Mesothelial cell of epicardium (in vitro differentiated cells): ENCODE measurements at regions not wholly inside any gene's neighbourhood (a gene's known extent, or its start where the extent isn't known, plus 50 kb on each side); places are given as distances from the start of the nearest gene placed in this dataset.
"Not testable (repeated sequence)": the region's sequence is repeated elsewhere in the genome, so short reads cannot be mapped to it uniquely, and the experiment has no call there.

Experiments used
- DNase-seq, 2 experiments: peaks; one replicate each; pipeline ENCODE4 v3.0.0; 2021; ENCODE audit warnings: low spot score in 2 of 2; ENCODE audit not compliant: unreplicated experiment in 2 of 2
- H3K27ac Mint-ChIP-seq: 2 replicates; pipeline ENCODE4 v1.8.0; 2021; ENCODE audit warnings: mixed read lengths
- H3K27me3 Mint-ChIP-seq: 2 replicates; pipeline ENCODE4 v1.8.0; 2021; ENCODE audit warnings: low read depth, mixed read lengths
- H3K36me3 Mint-ChIP-seq: 2 replicates; pipeline ENCODE4 v1.8.0; 2021; ENCODE audit warnings: mixed read lengths
- H3K4me1 Mint-ChIP-seq: 2 replicates; pipeline ENCODE4 v1.8.0; 2021; ENCODE audit warnings: mixed read lengths
- H3K4me3 Mint-ChIP-seq: 2 replicates; pipeline ENCODE4 v1.8.0; 2021; ENCODE audit warnings: mild to moderate bottlenecking, moderate library complexity, mixed read lengths
- H3K9me3 Mint-ChIP-seq: 2 replicates; pipeline ENCODE4 v1.8.0; 2021; ENCODE audit warnings: mixed read lengths
- CTCF ChIP-seq: fragments of 200-600 bp; sonication (generic); IDR thresholded peaks from one replicate; pipeline ENCODE4 v1.5.0; 2021; ENCODE audit warnings: antibody characterized with exemption; ENCODE audit not compliant: unreplicated experiment

- no peak overlapping the region for H3K4me3 Mint-ChIP-seq
- H3K27me3 Mint-ChIP-seq: no peaks in the 10 kb centered on the region
- peaks cover 2% of the 10 kb centered on the region for H3K36me3 Mint-ChIP-seq
- no peak for DNase-seq
- no peaks in the 10 kb centered on the region for H3K4me1 Mint-ChIP-seq
- H3K27ac Mint-ChIP-seq: no peak overlapping the region
- no peak for TF ChIP-seq CTCF
- H3K9me3 Mint-ChIP-seq: peaks cover 48% of the 10 kb centered on the region
These were observed 429.1 kb upstream of the HTR1E start for GRCh38 chr6:86508230-86508629.

GRCh38 chr6:86502497-86502896 is 434.8 kb upstream of the HTR1E start:
- TF ChIP-seq CTCF: no peak
- peaks cover 38% of the 10 kb centered on the region for H3K9me3 Mint-ChIP-seq
- no peak overlapping the region for H3K4me3 Mint-ChIP-seq
- peaks cover 13% of the 10 kb centered on the region for H3K4me1 Mint-ChIP-seq
- no peaks in the 10 kb centered on the region for H3K27me3 Mint-ChIP-seq
- peaks cover 3% of the 10 kb centered on the region for H3K36me3 Mint-ChIP-seq
- H3K27ac Mint-ChIP-seq: no peak overlapping the region
- DNase-seq: no peak

GRCh38 chr6:86500035-86500434 is 437.3 kb upstream of the HTR1E start:
- no peak overlapping the region for H3K27ac Mint-ChIP-seq
- no peaks in the 10 kb centered on the region for H3K27me3 Mint-ChIP-seq
- no peak for DNase-seq
- H3K36me3 Mint-ChIP-seq: peaks cover 3% of the 10 kb centered on the region
- peaks cover 13% of the 10 kb centered on the region for H3K4me1 Mint-ChIP-seq
- H3K9me3 Mint-ChIP-seq: peaks cover 39% of the 10 kb centered on the region
- no peak overlapping the region for H3K4me3 Mint-ChIP-seq
- no peak for TF ChIP-seq CTCF

- not testable (repeated sequence) for H3K4me1 Mint-ChIP-seq, H3K27me3 Mint-ChIP-seq, H3K36me3 Mint-ChIP-seq, H3K27ac Mint-ChIP-seq, H3K4me3 Mint-ChIP-seq, DNase-seq
- H3K9me3 Mint-ChIP-seq: peaks cover 30% of the 10 kb centered on the region
These were observed 448.3 kb upstream of the HTR1E start for GRCh38 chr6:86489042-86489441.

- peaks cover 1% of the 10 kb centered on the region for H3K4me1 Mint-ChIP-seq
- H3K36me3 Mint-ChIP-seq: peaks cover 7% of the 10 kb centered on the region
- peaks cover 30% of the 10 kb centered on the region for H3K9me3 Mint-ChIP-seq
- no peak overlapping the region for H3K4me3 Mint-ChIP-seq
- no peak for DNase-seq
- no peaks in the 10 kb centered on the region for H3K27me3 Mint-ChIP-seq
- no peak overlapping the region for H3K27ac Mint-ChIP-seq
- TF ChIP-seq CTCF: no peak
These were observed 449.6 kb upstream of the HTR1E start for GRCh38 chr6:86487660-86488221.

- peaks cover 14% of the 10 kb centered on the region for H3K4me1 Mint-ChIP-seq
- not testable (repeated sequence) for H3K27ac Mint-ChIP-seq, H3K4me3 Mint-ChIP-seq, H3K9me3 Mint-ChIP-seq, H3K36me3 Mint-ChIP-seq, DNase-seq, H3K27me3 Mint-ChIP-seq
These were observed 459.0 kb upstream of the HTR1E start for GRCh38 chr6:86478316-86478715.
